UCSD-AML1 (cell line): ENCODE measurements at regions not wholly inside any gene's neighbourhood (a gene's known extent, or its start where the extent isn't known, plus 50 kb on each side); places are given as distances from the start of the nearest gene placed in this dataset.

Experiments
- DNase-seq: peaks from one replicate; lab custom pipeline; 2025; ENCODE audit not compliant: unreplicated experiment; lab: John Stamatoyannopoulos, UW

DNA sequence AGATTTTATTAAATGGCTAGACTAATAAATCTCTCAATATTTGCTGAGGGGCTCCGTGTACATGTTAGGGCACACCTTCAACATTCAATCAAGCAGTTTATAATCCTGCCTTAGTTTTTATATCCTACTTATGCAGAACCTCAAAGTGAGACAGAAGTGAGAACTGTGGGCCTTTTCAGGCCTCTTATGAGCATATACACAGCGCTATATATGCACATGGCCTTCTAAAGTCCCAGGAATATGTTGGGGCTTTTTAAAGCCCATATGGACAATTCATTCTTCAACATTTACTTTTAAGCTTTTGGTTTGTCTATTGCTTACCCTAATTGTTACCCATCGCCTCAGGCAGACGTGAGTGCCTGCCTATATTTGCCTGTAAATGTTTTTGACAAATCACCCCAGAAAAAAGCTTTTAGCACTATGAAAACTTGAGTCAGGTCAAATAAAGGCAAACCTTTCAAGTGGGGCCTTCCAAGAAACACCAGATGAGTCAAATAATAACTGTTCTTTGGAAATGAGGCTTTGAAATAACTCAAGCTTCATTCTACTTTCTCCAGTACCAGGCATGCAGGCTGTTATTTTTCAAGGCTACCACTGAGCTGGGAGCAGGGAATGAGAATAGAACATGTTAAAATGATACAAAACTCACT, 58.2 kb downstream of the ESM1 start:
- DNase-seq: no peak

DNA sequence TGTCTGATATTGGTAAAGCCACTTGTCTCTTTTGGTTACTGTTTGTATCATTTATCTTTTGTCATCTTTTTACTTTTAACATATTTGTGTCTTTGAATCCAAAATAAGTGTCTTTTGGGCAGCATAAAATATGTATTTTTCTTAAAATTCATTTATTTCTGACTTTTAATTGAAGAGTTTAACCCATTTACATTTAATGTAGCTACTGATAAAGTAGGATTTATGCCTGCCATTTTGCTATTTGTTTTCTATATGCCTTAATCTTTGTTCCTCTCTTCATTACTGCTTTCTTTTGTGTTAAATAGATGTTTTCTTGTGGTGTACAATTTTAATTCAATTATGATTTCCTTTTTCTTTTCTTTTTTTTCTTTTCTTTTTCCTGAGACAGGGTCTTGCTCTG, 60.9 kb downstream of the ESM1 start:
- no peak for DNase-seq

- DNase-seq: no peak
These were observed 68.1 kb downstream of the ESM1 start for GRCh38 chr5:54917323-54917722.

DNA sequence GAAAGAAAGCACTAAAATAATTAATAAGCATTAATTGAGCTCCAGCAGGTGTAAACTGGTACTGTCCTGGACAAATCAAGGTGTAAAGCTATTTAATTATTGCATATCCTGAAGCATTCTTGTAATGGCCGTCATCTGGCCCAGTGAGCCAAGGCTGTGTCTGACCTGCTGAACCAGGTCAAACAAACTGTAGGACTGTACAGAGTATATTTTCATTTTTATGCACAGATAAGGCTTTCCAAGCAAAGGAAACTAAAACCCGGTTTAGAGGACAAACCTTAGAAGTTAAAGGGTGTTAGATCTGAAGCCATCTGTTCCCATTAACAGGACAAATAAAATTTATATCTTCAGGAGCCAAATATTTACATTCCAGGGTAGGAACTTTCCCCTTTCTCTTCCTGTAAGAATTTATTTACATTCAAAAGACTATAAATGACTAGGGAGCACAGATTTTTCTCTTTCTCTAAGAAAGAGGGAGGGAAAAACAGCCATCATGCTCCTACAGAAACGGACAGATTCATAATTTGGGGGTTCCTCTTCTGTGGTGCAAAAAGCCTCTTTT, 69.8 kb downstream of the ESM1 start:
- no peak for DNase-seq

GRCh38 chr5:54912021-54912420, 73.4 kb downstream of the ESM1 start:
- DNase-seq: no peak

- no peak for DNase-seq
These were observed 75.2 kb downstream of the ESM1 start for GRCh38 chr5:54909911-54910870.

DNA sequence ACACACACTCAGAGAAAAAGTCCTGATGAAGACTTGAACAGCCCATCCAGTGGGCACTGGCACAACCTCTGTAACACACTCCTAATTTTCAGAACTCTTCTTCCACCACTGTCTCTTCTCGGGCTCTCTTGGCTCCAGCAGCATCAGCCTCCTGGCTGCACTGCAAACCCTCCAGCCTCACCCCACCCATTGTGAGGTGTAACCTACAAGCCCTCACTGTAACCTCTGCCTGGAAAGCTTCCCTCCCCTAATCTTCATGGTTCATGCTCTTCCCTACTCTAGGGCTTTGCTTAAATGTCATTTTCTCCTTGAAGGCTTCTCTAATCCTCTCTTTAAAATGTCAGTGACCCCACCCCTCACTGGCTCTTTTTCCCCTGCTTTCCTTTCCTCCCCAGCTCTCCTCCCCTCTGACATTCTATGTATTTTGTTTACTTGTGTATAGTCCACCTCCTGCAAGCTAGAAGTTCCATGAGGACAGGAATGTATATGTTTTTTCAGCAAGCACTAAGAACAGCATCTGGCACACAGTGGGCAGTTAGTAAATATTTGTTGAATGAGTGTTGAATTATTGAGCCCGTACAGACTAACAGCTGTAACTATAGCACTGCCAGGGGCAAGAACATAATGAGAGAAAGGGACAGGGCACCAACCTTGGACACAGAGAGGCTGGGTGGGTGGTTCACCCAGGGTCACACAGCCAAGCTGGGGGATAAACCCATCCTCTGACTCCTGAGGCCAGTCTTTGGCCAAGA, 76.4 kb downstream of the ESM1 start:
- DNase-seq: no peak

DNA sequence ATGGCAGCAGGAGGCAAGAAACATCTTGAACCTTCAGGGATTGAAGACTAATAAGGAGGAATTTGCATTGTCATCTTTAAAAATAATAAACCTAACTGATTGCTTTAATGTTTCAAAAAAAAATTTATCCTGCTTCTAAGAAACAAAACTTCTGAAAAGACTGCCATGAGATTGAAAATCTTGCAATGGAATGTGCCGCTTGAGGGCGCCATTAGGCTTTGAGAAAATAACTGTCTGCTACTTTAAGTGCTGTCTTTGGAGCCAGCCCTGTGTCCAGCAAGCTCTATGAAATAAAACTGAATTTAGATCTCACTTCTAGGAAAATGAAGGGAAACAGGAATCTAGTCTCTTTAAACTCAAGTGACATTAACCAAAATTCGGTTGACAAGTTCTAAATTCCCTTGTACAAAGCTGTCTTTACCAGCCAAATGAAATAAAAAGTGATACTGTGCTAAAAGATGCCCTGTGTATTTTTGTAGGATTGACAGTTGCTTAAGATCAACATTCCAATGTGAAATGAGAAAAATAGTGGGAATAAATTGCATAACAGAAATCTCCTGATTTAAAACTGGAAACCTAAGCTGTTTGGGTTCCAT, 79.4 kb downstream of the ESM1 start:
- peak; percentile 35 for DNase-seq

GRCh38 chr5:54905246-54905795, 80.1 kb downstream of the ESM1 start:
- DNase-seq: no peak

DNA sequence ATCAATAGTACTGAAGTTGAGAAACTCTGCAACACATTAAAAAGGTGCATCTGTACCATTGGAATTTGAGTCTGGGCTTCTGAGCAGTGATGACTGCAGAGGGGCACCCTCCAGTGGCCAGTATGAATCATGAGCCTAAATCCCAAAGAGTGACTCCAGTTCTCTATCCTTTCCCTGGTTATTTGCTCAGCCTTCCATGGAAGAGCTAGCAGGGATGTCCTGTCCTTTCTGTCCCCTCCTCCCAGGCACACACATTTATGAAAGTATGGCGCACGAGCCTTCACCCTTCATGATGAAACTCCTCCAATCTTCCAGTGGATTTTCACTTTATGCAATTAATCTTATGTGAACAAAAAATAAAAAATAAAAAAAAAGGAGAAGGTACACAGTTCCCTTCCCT, 81.0 kb downstream of the ESM1 start:
- no peak for DNase-seq

GRCh38 chr5:54902791-54903473, 82.5 kb downstream of the ESM1 start:
- no peak for DNase-seq

DNA sequence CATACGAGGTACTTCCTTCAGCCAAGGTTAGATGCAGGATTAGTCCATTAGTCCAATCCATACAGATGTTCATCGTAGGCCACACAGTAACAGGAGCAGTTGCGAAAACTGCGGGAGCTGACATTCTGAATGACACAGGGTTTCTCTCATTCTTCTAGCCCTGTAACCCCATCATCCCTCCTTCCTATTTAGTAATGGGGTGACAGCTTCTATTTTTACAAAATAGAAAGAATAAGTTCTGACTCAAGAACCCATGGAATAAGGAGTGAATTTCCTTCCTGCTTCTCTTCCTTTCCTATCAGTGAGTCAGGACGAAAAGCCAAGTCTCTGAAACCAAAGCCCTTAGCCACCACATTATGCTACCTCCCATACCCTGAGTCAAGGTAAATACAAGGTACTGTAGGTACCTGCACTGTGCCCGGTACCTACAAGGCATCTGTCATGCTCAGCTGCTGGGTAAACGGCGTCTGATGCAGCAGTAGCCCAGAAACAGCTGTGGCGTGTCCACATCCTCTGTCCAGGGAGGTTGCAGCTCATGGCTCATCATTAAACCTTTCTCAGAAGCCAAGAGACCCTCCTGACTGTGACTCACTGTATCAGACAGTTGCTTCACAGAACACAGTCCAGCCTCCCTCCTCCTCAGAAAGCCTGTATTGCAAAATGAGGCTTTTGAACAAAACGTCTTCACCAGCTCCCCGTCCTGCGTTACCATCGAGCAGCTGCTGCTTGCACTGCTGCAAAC, 84.2 kb downstream of the ESM1 start:
- DNase-seq: no peak

GRCh38 chr5:54897001-54897400, 88.4 kb downstream of the ESM1 start:
- DNase-seq: no peak

DNA sequence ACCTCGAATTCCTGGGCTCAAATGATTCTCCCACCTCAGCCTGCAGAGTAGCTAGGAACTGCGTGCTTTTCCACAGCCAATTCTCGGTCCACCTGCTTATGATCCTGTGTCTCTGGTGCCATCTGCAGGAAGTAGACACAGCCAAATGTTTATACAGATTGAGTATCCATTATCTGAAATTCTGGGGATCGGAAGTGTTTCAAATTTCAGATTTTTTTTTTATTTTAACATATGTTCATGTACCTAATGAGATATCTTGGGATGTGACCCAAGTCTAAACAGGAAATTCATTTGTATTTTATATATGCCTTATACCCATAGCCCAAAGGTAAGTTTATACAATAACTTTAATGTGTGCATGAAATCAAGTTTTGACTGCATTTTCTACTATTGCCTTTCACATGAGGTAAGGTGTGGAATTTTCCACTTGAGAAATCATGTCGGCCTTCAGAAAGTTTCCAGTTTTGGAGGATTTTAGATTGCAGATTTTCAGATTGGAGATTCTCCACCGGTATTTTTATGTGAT, 89.5 kb downstream of the ESM1 start:
- no peak for DNase-seq

DNA sequence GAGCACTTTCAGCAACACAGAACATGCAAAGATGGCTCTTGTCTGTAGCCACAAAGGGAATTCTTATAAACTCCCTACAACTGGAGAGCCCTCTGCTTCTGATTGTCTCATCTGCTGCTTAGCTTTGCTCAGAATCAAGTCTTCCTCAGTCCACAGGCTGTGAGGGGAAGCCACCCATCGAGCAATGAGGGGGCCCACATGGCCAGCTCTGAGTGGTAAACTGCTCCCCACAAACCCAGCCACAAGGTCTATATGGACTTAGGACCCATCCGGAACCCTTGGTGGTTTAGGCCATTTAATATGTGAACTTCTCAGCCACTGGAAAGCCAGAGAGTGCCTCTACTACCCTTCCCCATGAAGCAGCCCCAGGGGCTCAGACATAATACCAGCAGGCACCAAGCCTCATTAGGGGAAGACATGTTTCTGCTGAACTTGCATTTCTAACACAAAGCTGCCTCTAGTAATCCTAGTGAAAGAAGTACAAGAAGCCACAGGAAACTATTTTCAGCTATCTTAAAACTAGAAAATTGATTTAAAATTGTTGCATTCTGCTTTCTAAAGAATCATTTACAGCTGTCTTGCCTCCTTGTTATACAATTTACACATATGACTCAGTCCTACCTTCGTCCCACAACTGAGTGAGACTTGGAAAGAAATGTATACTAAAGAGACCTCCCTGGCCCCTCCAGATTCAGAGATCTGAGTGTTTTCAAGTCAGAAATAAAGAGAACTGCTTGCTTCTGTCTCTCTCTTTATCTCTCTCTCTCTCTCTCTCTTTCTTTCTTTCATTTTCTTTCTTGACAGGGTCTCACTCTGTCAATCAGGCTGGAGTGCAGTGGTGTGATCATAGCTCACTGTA, 90.2 kb downstream of the ESM1 start:
- no peak for DNase-seq

DNA sequence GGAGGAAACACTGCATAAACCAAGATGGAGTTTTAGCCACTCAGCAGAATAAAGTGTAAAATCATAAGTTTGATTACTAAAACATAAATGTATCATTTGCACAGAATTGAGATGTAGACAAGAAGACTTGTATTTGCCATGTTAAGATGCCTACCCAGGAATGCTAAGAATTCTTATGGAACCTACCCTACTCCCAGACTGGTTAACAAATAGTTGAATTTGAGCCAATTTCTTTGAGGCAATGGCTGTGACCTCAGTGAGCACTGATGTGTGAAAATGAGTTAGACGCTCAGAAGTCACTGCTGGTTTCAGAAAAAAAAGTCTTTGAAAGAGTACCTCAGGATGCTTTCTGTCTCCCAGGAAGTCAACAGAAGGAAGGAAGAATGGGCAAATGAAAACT, 95.6 kb downstream of the ESM1 start:
- no peak for DNase-seq

GRCh38 chr5:54887663-54888062, 97.7 kb downstream of the ESM1 start:
- DNase-seq: no peak

- DNase-seq: no peak
These were observed 98.5 kb downstream of the ESM1 start for GRCh38 chr5:54886866-54887265.
